CD4-positive, alpha-beta T cell (primary cell): ENCODE measurements at regions not wholly inside any gene's neighbourhood (a gene's known extent, or its start where the extent isn't known, plus 50 kb on each side); places are given as distances from the start of the nearest gene placed in this dataset.

Source experiments
- ATAC-seq: fragments of 200-7000 bp; cut with Tn5 transposase; one replicate; pipeline ENCODE4 v1.10.0; 2022; ENCODE audit warnings: mild to moderate bottlenecking; ENCODE audit not compliant: poor library complexity
- CTCF ChIA-PET: fragments of 350-600 bp; sonication (Branson Sonifier 250); formaldehyde crosslinking; loops from one replicate; lab custom pipeline; 2021; ENCODE audit warnings: antibody characterized with exemption, inconsistent platforms; lab: Charles Lee
- POLR2A ChIA-PET: fragments of 350-600 bp; sonication (Branson Sonifier 250); formaldehyde crosslinking; loops from one replicate; lab custom pipeline; 2021; ENCODE audit warnings: antibody characterized with exemption, inconsistent platforms; lab: Charles Lee
- DNase-seq, 14 experiments: peaks; one replicate each; pipeline ENCODE4 v3.0.0-alpha.2; 2013 to 2020; ENCODE audit warnings: mixed read lengths in 2 of 14
- H3K27ac ChIP-seq, 2 donors: one replicate each; pipeline versions ENCODE4 v1.5.1 to v1.7.0; 2013; ENCODE audit warnings: low read length in 2 of 2, low read depth in 1 of 2, mild to moderate bottlenecking in 1 of 2
- H3K27me3 ChIP-seq, 2 experiments: 1 replicate in 1 of 2; 2 replicates in 1 of 2; pipeline versions ENCODE4 v1.6.1 to v1.7.0; 2013; ENCODE audit warnings: low read length in 2 of 2, control low read depth in 1 of 2, mild to moderate bottlenecking in 1 of 2, moderate library complexity in 1 of 2; ENCODE audit not compliant: insufficient read depth in 2 of 2, control insufficient read depth in 1 of 2
- H3K36me3 ChIP-seq: one replicate; pipeline ENCODE4 v1.6.1; 2013; ENCODE audit warnings: low read length, control low read depth; ENCODE audit not compliant: insufficient read depth
- H3K4me1 ChIP-seq: one replicate; pipeline ENCODE4 v1.6.1; 2013; ENCODE audit warnings: low read length, control low read depth; ENCODE audit not compliant: insufficient read depth
- H3K4me3 ChIP-seq: one replicate; pipeline ENCODE4 v1.5.1; 2013; ENCODE audit warnings: mild to moderate bottlenecking, low read length, moderate library complexity
- H3K9me3 ChIP-seq, 2 experiments: 1 replicate in 1 of 2; 2 replicates in 1 of 2; pipeline versions ENCODE4 v1.6.1 to v1.7.0; 2013; ENCODE audit warnings: low read length in 2 of 2, mild to moderate bottlenecking in 2 of 2, control low read depth in 1 of 2, moderate library complexity in 1 of 2; ENCODE audit not compliant: control insufficient read depth in 1 of 2, insufficient read depth in 1 of 2
- H3K27ac Mint-ChIP-seq: one replicate; pipeline ENCODE4 v1.8.0; 2020; ENCODE audit warnings: mixed read lengths
- H3K27me3 Mint-ChIP-seq: one replicate; pipeline ENCODE4 v1.8.0; 2021; ENCODE audit warnings: mixed read lengths
- H3K36me3 Mint-ChIP-seq: one replicate; pipeline ENCODE4 v1.8.0; 2021; ENCODE audit warnings: low read depth, mixed read lengths
- H3K4me1 Mint-ChIP-seq: one replicate; pipeline ENCODE4 v1.8.0; 2021; ENCODE audit warnings: low read depth, mixed read lengths
- H3K4me3 Mint-ChIP-seq: one replicate; pipeline ENCODE4 v1.8.0; 2020; ENCODE audit warnings: mild to moderate bottlenecking, mixed read lengths
- H3K9me3 Mint-ChIP-seq: one replicate; pipeline ENCODE4 v1.8.0; 2020; ENCODE audit warnings: mixed read lengths
- CTCF ChIP-seq: fragments of 200-600 bp; IDR thresholded peaks from one replicate; pipeline ENCODE4 v1.8.0; 2022; ENCODE audit warnings: antibody characterized with exemption, mild to moderate bottlenecking
- intact Hi-C, 2 experiments: fragments of 100-400 bp; cut with DNase I in 1 of 2; cut with micrococcal nuclease in 1 of 2; formaldehyde crosslinking; loops; one replicate each; pipeline versions ENCODE4 v1.15.1 to v1.9.0; 2023 to 2025; cut with DNase I, micrococcal nuclease

- H3K4me3 Mint-ChIP-seq, result no peak overlapping the region
- no peaks in the 10 kb centered on the region for H3K9me3 Mint-ChIP-seq
- ChIA-PET POLR2A (no interaction called here), CTCF (no interaction called here)
- Histone ChIP-seq H3K36me3 (no peaks in the 10 kb centered on the region), H3K4me1 (no peaks in the 10 kb centered on the region), H3K9me3 (no peaks in the 10 kb centered on the region), H3K4me3 (no peak overlapping the region), H3K27me3 (no peaks in the 10 kb centered on the region), H3K27ac (no peak overlapping the region)
- no peaks in the 10 kb centered on the region for H3K36me3 Mint-ChIP-seq
- H3K4me1 Mint-ChIP-seq, result no peaks in the 10 kb centered on the region
- intact Hi-C loops, result no loop called here
- no peak for ATAC-seq
- no peak overlapping the region for H3K27ac Mint-ChIP-seq
- TF ChIP-seq CTCF, result no peak
- no peak for DNase-seq
- H3K27me3 Mint-ChIP-seq, result no peaks in the 10 kb centered on the region
These were observed 64.1 kb upstream of the SCOC start for GRCh38 chr4:140309124-140309870.

GRCh38 chr4:140308366-140309123, 64.9 kb upstream of the SCOC start:
- Mint-ChIP-seq H3K36me3 (no peaks in the 10 kb centered on the region), H3K9me3 (no peaks in the 10 kb centered on the region), H3K4me3 (no peak overlapping the region), H3K27ac (no peak overlapping the region), H3K27me3 (no peaks in the 10 kb centered on the region), H3K4me1 (no peaks in the 10 kb centered on the region)
- no peaks in the 10 kb centered on the region for H3K36me3 ChIP-seq
- H3K4me3 ChIP-seq, result no peak overlapping the region
- H3K27me3 ChIP-seq, result no peaks in the 10 kb centered on the region
- H3K9me3 ChIP-seq, result no peaks in the 10 kb centered on the region
- no peak for ATAC-seq
- no peak for TF ChIP-seq CTCF
- H3K27ac ChIP-seq, result no peak overlapping the region
- CTCF ChIA-PET, result no interaction called here
- POLR2A ChIA-PET, result no interaction called here
- no peaks in the 10 kb centered on the region for H3K4me1 ChIP-seq
- no peak for DNase-seq
- intact Hi-C loops, result no loop called here

- Mint-ChIP-seq H3K4me1 (no peaks in the 10 kb centered on the region), H3K36me3 (no peaks in the 10 kb centered on the region), H3K27ac (no peak overlapping the region), H3K9me3 (no peaks in the 10 kb centered on the region), H3K4me3 (no peak overlapping the region), H3K27me3 (no peaks in the 10 kb centered on the region)
- DNase-seq (no peak), ATAC-seq (no peak)
- Histone ChIP-seq H3K36me3 (no peaks in the 10 kb centered on the region), H3K9me3 (no peaks in the 10 kb centered on the region), H3K27me3 (no peaks in the 10 kb centered on the region), H3K27ac (no peak overlapping the region), H3K4me3 (no peak overlapping the region), H3K4me1 (no peaks in the 10 kb centered on the region)
- TF ChIP-seq CTCF, result no peak
- CTCF ChIA-PET, result no interaction called here
- POLR2A ChIA-PET, result no interaction called here
- intact Hi-C loops, result no loop called here
These were observed 68.4 kb upstream of the SCOC start for GRCh38 chr4:140305053-140305452.
